ENCODE measurements at regions not wholly inside any gene's neighbourhood (a gene's known extent, or its start where the extent isn't known, plus 50 kb on each side); places are given as distances from the start of the nearest gene placed in this dataset.

DNA sequence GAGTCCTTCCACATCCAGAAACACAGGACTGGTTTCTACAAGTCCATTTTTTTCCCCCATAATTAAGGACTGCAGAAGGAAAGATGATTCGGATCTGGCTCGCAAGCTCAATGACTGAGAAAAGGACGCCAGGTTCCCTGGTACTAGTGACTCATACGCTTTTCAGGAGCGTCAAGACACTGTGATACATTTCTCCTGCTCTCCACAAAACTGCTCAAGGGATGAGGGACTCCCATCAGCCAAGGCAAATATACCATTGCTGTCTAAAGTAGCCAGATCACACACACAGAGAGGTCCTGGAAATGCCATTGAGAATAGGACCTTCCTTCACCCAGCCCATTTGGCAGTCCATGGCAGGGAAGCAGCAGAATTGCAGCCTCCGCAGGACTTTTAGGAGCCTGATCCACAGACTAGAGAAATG lies 253.6 kb upstream of the IRF2BP2 start:
- TF ChIP-seq, protein P1, sequence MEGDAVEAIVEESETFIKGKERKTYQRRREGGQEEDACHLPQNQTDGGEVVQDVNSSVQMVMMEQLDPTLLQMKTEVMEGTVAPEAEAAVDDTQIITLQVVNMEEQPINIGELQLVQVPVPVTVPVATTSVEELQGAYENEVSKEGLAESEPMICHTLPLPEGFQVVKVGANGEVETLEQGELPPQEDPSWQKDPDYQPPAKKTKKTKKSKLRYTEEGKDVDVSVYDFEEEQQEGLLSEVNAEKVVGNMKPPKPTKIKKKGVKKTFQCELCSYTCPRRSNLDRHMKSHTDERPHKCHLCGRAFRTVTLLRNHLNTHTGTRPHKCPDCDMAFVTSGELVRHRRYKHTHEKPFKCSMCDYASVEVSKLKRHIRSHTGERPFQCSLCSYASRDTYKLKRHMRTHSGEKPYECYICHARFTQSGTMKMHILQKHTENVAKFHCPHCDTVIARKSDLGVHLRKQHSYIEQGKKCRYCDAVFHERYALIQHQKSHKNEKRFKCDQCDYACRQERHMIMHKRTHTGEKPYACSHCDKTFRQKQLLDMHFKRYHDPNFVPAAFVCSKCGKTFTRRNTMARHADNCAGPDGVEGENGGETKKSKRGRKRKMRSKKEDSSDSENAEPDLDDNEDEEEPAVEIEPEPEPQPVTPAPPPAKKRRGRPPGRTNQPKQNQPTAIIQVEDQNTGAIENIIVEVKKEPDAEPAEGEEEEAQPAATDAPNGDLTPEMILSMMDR (tag by site-specific recombination; IDR thresholded peaks at IDR 0.05), result no peak
- TF ChIP-seq ZNF561 (tag by site-specific recombination; IDR thresholded peaks at IDR 0.05; ENCODE audit: borderline replicate concordance) (no peak), ZNF416 (tag by site-specific recombination; IDR thresholded peaks at IDR 0.05) (no peak), KLF8 (tag by site-specific recombination; IDR thresholded peaks at IDR 0.05) (no peak), KLF1 (tag by site-specific recombination; IDR thresholded peaks at IDR 0.05) (no peak), ZNF140 (tag by site-specific recombination; IDR thresholded peaks at IDR 0.05) (no peak), ZNF701 (tag by site-specific recombination; IDR thresholded peaks at IDR 0.05) (no peak), ZNF202 (tag by site-specific recombination; IDR thresholded peaks at IDR 0.05; ENCODE audit: borderline replicate concordance) (no peak)
- TF ChIP-seq, protein P2, sequence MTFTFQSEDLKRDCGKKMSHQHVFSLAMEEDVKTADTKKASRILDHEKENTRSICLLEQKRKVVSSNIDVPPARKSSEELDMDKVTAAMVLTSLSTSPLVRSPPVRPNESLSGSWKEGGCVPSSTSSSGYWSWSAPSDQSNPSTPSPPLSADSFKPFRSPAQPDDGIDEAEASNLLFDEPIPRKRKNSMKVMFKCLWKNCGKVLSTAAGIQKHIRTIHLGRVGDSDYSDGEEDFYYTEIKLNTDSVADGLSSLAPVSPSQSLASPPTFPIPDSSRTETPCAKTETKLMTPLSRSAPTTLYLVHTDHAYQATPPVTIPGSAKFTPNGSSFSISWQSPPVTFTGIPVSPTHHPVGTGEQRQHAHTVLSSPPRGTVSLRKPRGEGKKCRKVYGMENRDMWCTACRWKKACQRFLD (tag by site-specific recombination; IDR thresholded peaks at IDR 0.05), result no peak

Measured in HEK293 (cell line).